GM12865 (cell line): ENCODE measurements at regions not wholly inside any gene's neighbourhood (a gene's known extent, or its start where the extent isn't known, plus 50 kb on each side); places are given as distances from the start of the nearest gene placed in this dataset.

Experiments used
- DNase-seq: peaks from one replicate; pipeline ENCODE4 v3.0.0; 2010; ENCODE audit warnings: low read depth
- H3K4me3 ChIP-seq: 2 replicates; pipeline ENCODE4 v1.5.1; 2011; ENCODE audit warnings: mild to moderate bottlenecking, low read depth, low read length, control low read depth
- TF ChIP-seq, protein P1 (sequence below): IDR thresholded peaks from 2 replicates; pipeline ENCODE4 v1.5.1; 2011; ENCODE audit warnings: low read length, control low read depth, low read depth, inconsistent platforms; ENCODE audit not compliant: insufficient read depth; ENCODE audit errors: missing control alignments

DNA sequence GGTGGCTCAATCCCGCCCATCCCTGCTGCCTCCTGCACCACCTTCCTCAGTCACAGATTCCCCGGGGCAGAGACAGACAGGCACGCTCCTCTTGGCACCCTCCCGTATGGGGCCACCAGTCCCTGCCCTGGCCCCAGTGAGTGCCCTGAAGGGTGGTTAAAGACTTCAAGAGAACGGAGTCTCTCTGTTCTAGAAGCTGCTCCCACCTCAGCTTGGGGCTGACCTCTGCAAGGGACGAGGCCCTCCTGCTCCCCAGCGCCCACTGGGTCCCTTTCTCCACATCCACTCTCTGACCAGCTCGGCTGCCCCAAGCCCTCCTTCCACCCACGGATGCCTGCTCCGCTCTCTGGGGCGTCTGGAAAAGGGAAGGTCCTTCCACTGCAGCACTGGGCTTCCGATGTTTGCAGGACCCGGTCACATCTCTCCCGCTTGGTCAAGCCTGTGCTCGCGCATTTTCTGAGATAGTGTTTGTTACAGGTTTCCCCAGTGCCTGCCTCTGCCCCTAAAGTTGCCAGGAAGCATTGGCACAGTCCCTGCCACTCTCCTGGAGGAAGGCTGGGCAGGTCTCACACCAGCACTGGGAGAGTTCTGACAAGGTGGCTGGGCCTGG, 1487.9 kb downstream of the TBC1D22A start:
- TF ChIP-seq, protein P1, sequence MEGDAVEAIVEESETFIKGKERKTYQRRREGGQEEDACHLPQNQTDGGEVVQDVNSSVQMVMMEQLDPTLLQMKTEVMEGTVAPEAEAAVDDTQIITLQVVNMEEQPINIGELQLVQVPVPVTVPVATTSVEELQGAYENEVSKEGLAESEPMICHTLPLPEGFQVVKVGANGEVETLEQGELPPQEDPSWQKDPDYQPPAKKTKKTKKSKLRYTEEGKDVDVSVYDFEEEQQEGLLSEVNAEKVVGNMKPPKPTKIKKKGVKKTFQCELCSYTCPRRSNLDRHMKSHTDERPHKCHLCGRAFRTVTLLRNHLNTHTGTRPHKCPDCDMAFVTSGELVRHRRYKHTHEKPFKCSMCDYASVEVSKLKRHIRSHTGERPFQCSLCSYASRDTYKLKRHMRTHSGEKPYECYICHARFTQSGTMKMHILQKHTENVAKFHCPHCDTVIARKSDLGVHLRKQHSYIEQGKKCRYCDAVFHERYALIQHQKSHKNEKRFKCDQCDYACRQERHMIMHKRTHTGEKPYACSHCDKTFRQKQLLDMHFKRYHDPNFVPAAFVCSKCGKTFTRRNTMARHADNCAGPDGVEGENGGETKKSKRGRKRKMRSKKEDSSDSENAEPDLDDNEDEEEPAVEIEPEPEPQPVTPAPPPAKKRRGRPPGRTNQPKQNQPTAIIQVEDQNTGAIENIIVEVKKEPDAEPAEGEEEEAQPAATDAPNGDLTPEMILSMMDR = no peak
- no peak overlapping the region for H3K4me3 ChIP-seq
- DNase-seq = no peak

DNA sequence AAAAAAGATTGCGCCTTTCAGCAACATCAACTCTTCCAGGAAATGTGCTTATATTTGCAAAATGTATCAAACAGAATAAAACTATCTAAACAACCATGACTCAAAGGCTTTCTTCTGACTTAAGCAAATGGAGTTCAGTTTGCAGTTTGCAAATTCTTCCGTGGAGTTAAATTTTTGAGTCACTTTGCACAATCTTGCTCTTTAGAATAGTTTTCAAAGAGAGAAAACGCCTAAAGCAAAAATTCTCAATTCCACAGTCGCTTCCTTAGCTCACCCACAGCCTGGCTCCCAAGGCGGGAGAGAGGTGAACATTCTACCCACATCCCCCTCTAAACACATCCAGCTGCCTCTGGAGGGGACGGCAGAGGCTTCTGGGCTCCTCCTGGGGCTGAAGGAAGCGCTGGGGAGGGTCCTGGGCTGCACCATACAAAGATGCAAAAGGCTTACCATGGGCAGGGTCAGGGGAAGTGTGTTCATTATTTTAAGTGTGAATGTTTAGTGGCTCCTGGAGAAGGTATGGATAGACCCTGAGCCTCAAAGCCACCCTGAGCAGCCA, 1487.3 kb downstream of the TBC1D22A start:
- no peak for DNase-seq
- H3K4me3 ChIP-seq = no peak overlapping the region
- TF ChIP-seq, protein P1 = no peak

GRCh38 chr22:48248901-48249455, 1486.5 kb downstream of the TBC1D22A start:
- TF ChIP-seq, protein P1 = no peak

DNA sequence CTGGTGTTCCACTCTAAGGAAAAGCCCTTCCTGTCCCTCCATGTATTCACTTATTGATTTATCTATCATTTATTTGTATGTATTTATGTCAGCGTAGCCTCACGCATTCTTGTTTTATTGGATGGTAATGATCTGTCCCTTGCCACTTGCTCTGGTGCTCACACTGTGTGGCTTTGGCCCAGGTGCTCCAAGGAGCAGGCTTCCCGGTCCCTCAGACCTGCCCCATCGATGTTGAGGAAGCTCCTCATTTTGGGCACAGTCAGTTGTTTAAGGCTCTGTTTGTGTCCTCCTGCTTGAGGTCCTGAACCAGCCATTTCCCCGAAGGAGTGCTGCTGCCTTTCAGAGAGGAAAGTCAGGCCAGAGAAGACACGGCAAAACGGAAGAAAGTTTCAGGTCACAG, 1485.4 kb downstream of the TBC1D22A start:
- TF ChIP-seq, protein P1 = no peak
- no peak for DNase-seq
- no peak overlapping the region for H3K4me3 ChIP-seq

More at GRCh38 chr22:48248901-48249455, 1486.5 kb downstream of the TBC1D22A start:
- no peak overlapping the region for H3K4me3 ChIP-seq
- no peak for DNase-seq

DNA sequence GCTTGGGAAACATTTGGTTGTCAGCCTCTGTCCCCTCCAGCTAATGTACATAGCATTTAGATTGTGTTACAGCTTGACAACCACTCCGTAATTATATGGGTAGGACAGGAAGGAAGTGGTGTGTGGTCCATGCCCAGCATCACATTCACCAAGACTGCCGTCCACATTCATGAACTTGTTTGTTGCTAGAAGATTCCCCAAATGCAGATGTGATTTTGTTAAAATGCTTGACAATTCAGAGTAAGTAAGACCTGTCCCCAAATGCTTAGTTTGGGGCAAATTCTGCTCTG, 1482.7 kb downstream of the TBC1D22A start:
- TF ChIP-seq, protein P1 = no peak
- H3K4me3 ChIP-seq = no peak overlapping the region
- no peak for DNase-seq

DNA sequence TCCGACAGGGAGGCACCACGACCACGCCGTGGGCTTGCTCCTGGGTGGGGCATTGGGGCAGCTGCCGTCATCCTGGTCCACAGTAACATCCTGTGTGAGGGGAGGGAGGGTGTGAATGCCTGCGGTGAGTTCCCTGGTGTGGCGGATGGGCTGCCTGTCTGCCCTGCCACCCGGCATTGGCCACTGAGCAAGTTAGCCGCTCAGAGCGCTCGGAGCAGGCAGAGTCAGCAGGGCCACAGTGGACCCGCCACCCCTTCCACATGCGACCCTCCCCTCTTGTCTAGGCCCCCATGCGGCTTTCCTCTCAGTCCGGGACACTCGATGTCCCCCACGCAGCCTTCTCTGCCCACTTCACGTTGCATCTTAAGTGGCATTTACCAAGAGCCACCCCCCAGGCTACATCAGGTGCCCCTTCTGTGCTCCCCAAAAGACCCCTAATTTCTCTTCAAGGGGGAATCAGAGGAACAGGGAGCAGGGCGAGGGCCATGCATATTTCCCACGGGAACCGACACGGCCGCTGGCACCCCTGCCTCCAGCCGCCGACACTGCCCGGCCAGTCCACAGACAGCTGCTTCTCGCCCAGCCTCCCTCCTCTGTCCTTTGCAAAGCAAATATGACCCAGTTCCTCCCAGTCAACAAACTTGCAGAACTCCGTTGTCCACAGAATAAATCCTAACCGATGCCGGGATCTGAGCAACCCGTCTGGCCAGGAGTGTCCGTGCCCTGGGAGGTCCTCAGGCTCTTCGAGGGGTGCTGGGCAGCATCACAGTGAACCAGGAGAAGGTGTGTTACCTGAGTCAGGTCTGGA, 1482.1 kb downstream of the TBC1D22A start:
- no peak for DNase-seq
- no peak overlapping the region for H3K4me3 ChIP-seq
- TF ChIP-seq, protein P1 = no peak
